Mesenchymal stem cell (in vitro differentiated cells and primary cell): ENCODE measurements at regions not wholly inside any gene's neighbourhood (a gene's known extent, or its start where the extent isn't known, plus 50 kb on each side); places are given as distances from the start of the nearest gene placed in this dataset.

Source experiments
- DNase-seq: peaks from one replicate; pipeline ENCODE4 v3.0.0-alpha.2; 2013
- H2AFZ ChIP-seq: one replicate; pipeline ENCODE4 v1.6.1; 2013; ENCODE audit warnings: low read depth, mild to moderate bottlenecking, control low read depth, inconsistent platforms, low read length, moderate library complexity
- H2AK5ac ChIP-seq: 2 replicates; pipeline ENCODE4 v1.6.1; 2013; ENCODE audit warnings: low read length, moderate library complexity, mild to moderate bottlenecking, inconsistent platforms; ENCODE audit not compliant: severe bottlenecking
- H2BK120ac ChIP-seq: one replicate; pipeline ENCODE4 v1.6.1; 2013; ENCODE audit warnings: low read depth, mild to moderate bottlenecking, inconsistent platforms, low read length, moderate library complexity
- H2BK12ac ChIP-seq, 2 experiments: one replicate each; pipeline ENCODE4 v1.6.1; 2013; ENCODE audit warnings: inconsistent platforms in 2 of 2, low read length in 2 of 2, mild to moderate bottlenecking in 2 of 2, moderate library complexity in 2 of 2, control low read depth in 1 of 2
- H2BK15ac ChIP-seq: one replicate; pipeline ENCODE4 v1.6.1; 2013; ENCODE audit warnings: mild to moderate bottlenecking, low read depth, inconsistent platforms; ENCODE audit not compliant: poor library complexity, severe bottlenecking
- H2BK5ac ChIP-seq: 2 replicates; pipeline ENCODE4 v1.6.1; 2013; ENCODE audit warnings: low read depth, mild to moderate bottlenecking, low read length, control low read depth, inconsistent platforms; ENCODE audit not compliant: poor library complexity, severe bottlenecking
- H3K14ac ChIP-seq, 2 experiments: one replicate each; pipeline ENCODE4 v1.6.1; 2013; ENCODE audit warnings: inconsistent platforms in 2 of 2, low read length in 2 of 2, control low read depth in 1 of 2, mild to moderate bottlenecking in 1 of 2, moderate library complexity in 1 of 2
- H3K18ac ChIP-seq, 2 experiments: one replicate each; pipeline ENCODE4 v1.6.1; 2013; ENCODE audit warnings: inconsistent platforms in 2 of 2, low read length in 2 of 2, control low read depth in 1 of 2, low read depth in 1 of 2, mild to moderate bottlenecking in 1 of 2
- H3K23ac ChIP-seq, 2 experiments: one replicate each; pipeline ENCODE4 v1.6.1; 2013; ENCODE audit warnings: inconsistent platforms in 2 of 2, low read length in 2 of 2, mild to moderate bottlenecking in 2 of 2, moderate library complexity in 2 of 2, control low read depth in 1 of 2
- H3K27ac ChIP-seq: 2 replicates; pipeline ENCODE4 v1.5.1; 2013; ENCODE audit warnings: mild to moderate bottlenecking, moderate library complexity, low read length, control low read depth, inconsistent platforms; ENCODE audit not compliant: poor library complexity, severe bottlenecking
- H3K27me3 ChIP-seq, 2 experiments: 2 replicates each; pipeline versions ENCODE4 v1.6.1 to v1.7.0; 2013; ENCODE audit warnings: low read length in 2 of 2, mild to moderate bottlenecking in 2 of 2, moderate library complexity in 2 of 2, control low read depth in 1 of 2, inconsistent platforms in 1 of 2; ENCODE audit not compliant: control insufficient read depth in 1 of 2, insufficient read depth in 1 of 2
- H3K36me3 ChIP-seq, 2 experiments: 2 replicates each; pipeline versions ENCODE4 v1.6.1 to v1.7.0; 2013; ENCODE audit warnings: low read length in 2 of 2, control low read depth in 1 of 2, inconsistent platforms in 1 of 2, low read depth in 1 of 2, mild to moderate bottlenecking in 1 of 2; ENCODE audit not compliant: insufficient read depth in 2 of 2, control insufficient read depth in 1 of 2
- H3K4ac ChIP-seq, 2 experiments: one replicate each; pipeline ENCODE4 v1.6.1; 2013; ENCODE audit warnings: inconsistent platforms in 2 of 2, low read length in 2 of 2, mild to moderate bottlenecking in 2 of 2, moderate library complexity in 2 of 2, control low read depth in 1 of 2, low read depth in 1 of 2
- H3K4me1 ChIP-seq: 2 replicates; pipeline ENCODE4 v1.6.1; 2013; ENCODE audit warnings: low read depth, low read length, control low read depth; ENCODE audit not compliant: control insufficient read depth, insufficient read depth
- H3K4me2 ChIP-seq: 2 replicates; pipeline ENCODE4 v1.6.1; 2013; ENCODE audit warnings: low read length, mild to moderate bottlenecking, inconsistent platforms; ENCODE audit not compliant: poor library complexity, severe bottlenecking
- H3K4me3 ChIP-seq, 2 experiments: 2 replicates each; pipeline versions ENCODE4 v1.5.1 to v1.7.0; 2013; ENCODE audit warnings: low read length in 2 of 2, mild to moderate bottlenecking in 2 of 2, control low read depth in 1 of 2, low read depth in 1 of 2; ENCODE audit not compliant: insufficient read depth in 1 of 2
- H3K79me1 ChIP-seq: replicated peaks from 2 replicates; pipeline ENCODE4 v1.6.1; 2013; ENCODE audit warnings: mild to moderate bottlenecking, control low read depth, low read length, inconsistent platforms; ENCODE audit not compliant: poor library complexity, severe bottlenecking
- H3K9ac ChIP-seq: 2 replicates; pipeline ENCODE4 v1.7.0; 2013; ENCODE audit warnings: mild to moderate bottlenecking, low read length, moderate library complexity
- H3K9me3 ChIP-seq: 2 replicates; pipeline ENCODE4 v1.7.0; 2013; ENCODE audit warnings: mild to moderate bottlenecking, low read length; ENCODE audit not compliant: control insufficient read depth
- H4K8ac ChIP-seq: one replicate; pipeline ENCODE4 v1.6.1; 2013; ENCODE audit warnings: inconsistent platforms, mild to moderate bottlenecking, low read length, moderate library complexity
- H4K91ac ChIP-seq: one replicate; pipeline ENCODE4 v1.6.1; 2013; ENCODE audit warnings: mild to moderate bottlenecking, low read length, inconsistent platforms
- WGBS: methylation state at CpG from one replicate; pipeline ENCODE4 v1.1.7; 2013; ENCODE audit warnings: mixed read lengths; 5-methylcytosine and 5-hydroxymethylcytosine counted together

- H3K4me2 ChIP-seq, result no peak overlapping the region
- no peak overlapping the region for H3K14ac ChIP-seq
- H3K9me3 ChIP-seq, result no peaks in the 10 kb centered on the region
- no peak overlapping the region for H3K23ac ChIP-seq
- no peak overlapping the region for H3K18ac ChIP-seq
- no peak overlapping the region for H2AK5ac ChIP-seq
- no peak overlapping the region for H4K91ac ChIP-seq
- H3K36me3 ChIP-seq, result no peaks in the 10 kb centered on the region
- no peak overlapping the region for H2BK12ac ChIP-seq
- peaks cover 4% of the 10 kb centered on the region for H3K4me1 ChIP-seq
- no peak overlapping the region for H4K8ac ChIP-seq
- no peak overlapping the region for H3K4ac ChIP-seq
- H3K27me3 ChIP-seq, result peaks cover 27 to 61% of the 10 kb centered on the region in 2 experiments
- H2AFZ ChIP-seq, result no peak overlapping the region
- no peak overlapping the region for H2BK120ac ChIP-seq
- H2BK15ac ChIP-seq, result no peak overlapping the region
- 87% methylated on average over 12 of the region's 13 CpGs for WGBS
- no peak overlapping the region for H3K9ac ChIP-seq
- no peak overlapping the region for H3K27ac ChIP-seq
- no peaks in the 10 kb centered on the region for H3K79me1 ChIP-seq
- no peak overlapping the region for H3K4me3 ChIP-seq
- no peak for DNase-seq
- no peak overlapping the region for H2BK5ac ChIP-seq
Measured at GRCh38 chr22:19639610-19640135, 74.6 kb upstream of the SEPTIN5 start.

- H4K91ac ChIP-seq, result no peak overlapping the region
- no peak overlapping the region for H2AK5ac ChIP-seq
- no peaks in the 10 kb centered on the region for H3K9me3 ChIP-seq
- H2BK5ac ChIP-seq, result no peak overlapping the region
- WGBS, result 81% methylated on average over 4 of the region's 4 CpGs
- peaks cover 3% of the 10 kb centered on the region for H3K4me1 ChIP-seq
- no peak overlapping the region for H2BK12ac ChIP-seq
- no peaks in the 10 kb centered on the region for H3K79me1 ChIP-seq
- no peak overlapping the region for H3K18ac ChIP-seq
- H3K4ac ChIP-seq, result no peak overlapping the region
- H3K36me3 ChIP-seq, result no peaks in the 10 kb centered on the region
- no peak overlapping the region for H3K4me2 ChIP-seq
- peaks cover 27 to 67% of the 10 kb centered on the region in 2 experiments for H3K27me3 ChIP-seq
- no peak overlapping the region for H4K8ac ChIP-seq
- H3K27ac ChIP-seq, result no peak overlapping the region
- H3K14ac ChIP-seq, result no peak overlapping the region
- H2BK15ac ChIP-seq, result no peak overlapping the region
- H3K9ac ChIP-seq, result no peak overlapping the region
- no peak for DNase-seq
- no peak overlapping the region for H2BK120ac ChIP-seq
- no peak overlapping the region for H2AFZ ChIP-seq
- H3K23ac ChIP-seq, result no peak overlapping the region
- no peak overlapping the region for H3K4me3 ChIP-seq
Measured at GRCh38 chr22:19640306-19640705, 74.0 kb upstream of the SEPTIN5 start.

- H4K91ac ChIP-seq, result no peak overlapping the region
- H3K14ac ChIP-seq, result no peak overlapping the region
- H2BK12ac ChIP-seq, result no peak overlapping the region
- WGBS, result 28% methylated on average over 22 of the region's 25 CpGs
- DNase-seq, result peak; percentile 9
- peaks cover 3% of the 10 kb centered on the region for H3K4me1 ChIP-seq
- no peak overlapping the region for H3K27ac ChIP-seq
- no peak overlapping the region for H3K4ac ChIP-seq
- peaks cover 27 to 65% of the 10 kb centered on the region in 2 experiments for H3K27me3 ChIP-seq
- no peak overlapping the region for H2AK5ac ChIP-seq
- H2BK15ac ChIP-seq, result no peak overlapping the region
- H3K79me1 ChIP-seq, result no peaks in the 10 kb centered on the region
- no peak overlapping the region for H2AFZ ChIP-seq
- H3K9me3 ChIP-seq, result peaks cover 4% of the 10 kb centered on the region
- H3K4me3 ChIP-seq, result no peak overlapping the region
- H2BK5ac ChIP-seq, result no peak overlapping the region
- no peak overlapping the region for H3K23ac ChIP-seq
- H3K4me2 ChIP-seq, result no peak overlapping the region
- H3K36me3 ChIP-seq, result no peaks in the 10 kb centered on the region
- H3K9ac ChIP-seq, result no peak overlapping the region
- no peak overlapping the region for H2BK120ac ChIP-seq
- no peak overlapping the region for H3K18ac ChIP-seq
- no peak overlapping the region for H4K8ac ChIP-seq
Measured at GRCh38 chr22:19641254-19641982, 72.9 kb upstream of the SEPTIN5 start.

- no peak overlapping the region for H3K23ac ChIP-seq
- H3K9ac ChIP-seq, result no peak overlapping the region
- H3K9me3 ChIP-seq, result peaks cover 10% of the 10 kb centered on the region
- no peak overlapping the region for H3K4me3 ChIP-seq
- no peak overlapping the region for H2BK15ac ChIP-seq
- H4K8ac ChIP-seq, result no peak overlapping the region
- H2AFZ ChIP-seq, result no peak overlapping the region
- no peak overlapping the region for H2BK120ac ChIP-seq
- no peak overlapping the region for H3K18ac ChIP-seq
- H2AK5ac ChIP-seq, result no peak overlapping the region
- H3K14ac ChIP-seq, result peak overlapping the region in 1 of 2 experiments; percentile 30
- WGBS, result 73% methylated on average over 18 of the region's 18 CpGs
- H3K36me3 ChIP-seq, result no peaks in the 10 kb centered on the region
- no peaks in the 10 kb centered on the region for H3K79me1 ChIP-seq
- no peak overlapping the region for H3K4me2 ChIP-seq
- DNase-seq, result no peak
- peaks cover 3% of the 10 kb centered on the region for H3K4me1 ChIP-seq
- H3K27me3 ChIP-seq, result peaks cover 27 to 59% of the 10 kb centered on the region in 2 experiments
- no peak overlapping the region for H4K91ac ChIP-seq
- H3K4ac ChIP-seq, result no peak overlapping the region
- no peak overlapping the region for H2BK5ac ChIP-seq
- no peak overlapping the region for H3K27ac ChIP-seq
- no peak overlapping the region for H2BK12ac ChIP-seq
Measured at GRCh38 chr22:19641983-19642451, 72.3 kb upstream of the SEPTIN5 start.
